Ishikawa (cell line): ENCODE measurements at regions not wholly inside any gene's neighbourhood (a gene's known extent, or its start where the extent isn't known, plus 50 kb on each side); places are given as distances from the start of the nearest gene placed in this dataset.

Experiments
- CEBPB ChIP-seq: IDR thresholded peaks from 2 replicates; pipeline ENCODE4 v1.6.1; 2012
- CREB1 ChIP-seq: IDR thresholded peaks from 2 replicates; pipeline ENCODE4 v1.6.1; 2012; ENCODE audit warnings: low read depth
- EGR1 ChIP-seq: IDR thresholded peaks from 2 replicates; pipeline ENCODE4 v1.6.1; 2012
- EP300 ChIP-seq: IDR thresholded peaks from 2 replicates; pipeline ENCODE4 v1.6.1; 2012; ENCODE audit warnings: borderline replicate concordance
- FOXM1 ChIP-seq: IDR thresholded peaks from 2 replicates; pipeline ENCODE4 v1.6.1; 2012; ENCODE audit warnings: low read depth, borderline replicate concordance
- NFIC ChIP-seq: IDR thresholded peaks from 2 replicates; pipeline ENCODE4 v1.6.1; 2012
- RAD21 ChIP-seq: IDR thresholded peaks from 2 replicates; pipeline ENCODE4 v1.6.1; 2012; ENCODE audit warnings: low read depth
- TAF1 ChIP-seq: IDR thresholded peaks from 2 replicates; pipeline ENCODE4 v1.6.1; 2012; ENCODE audit warnings: low read depth, mild to moderate bottlenecking
- TCF12 ChIP-seq: IDR thresholded peaks from 2 replicates; pipeline ENCODE4 v1.6.1; 2012; ENCODE audit warnings: low read depth
- TEAD4 ChIP-seq: IDR thresholded peaks from 2 replicates; pipeline ENCODE4 v1.6.1; 2012
- YY1 ChIP-seq: IDR thresholded peaks from 2 replicates; pipeline ENCODE4 v1.6.1; 2012; ENCODE audit warnings: low read depth
- ZBTB7A ChIP-seq: IDR thresholded peaks from 2 replicates; pipeline ENCODE4 v1.6.1; 2012; ENCODE audit warnings: low read depth
- TF ChIP-seq, protein P1 (sequence below): IDR thresholded peaks from 2 replicates; pipeline ENCODE4 v1.6.1; 2012; ENCODE audit warnings: low read depth, mild to moderate bottlenecking
- TF ChIP-seq, protein P2 (sequence below): IDR thresholded peaks from 2 replicates; pipeline ENCODE4 v1.6.1; 2012
- TF ChIP-seq, protein P3 (sequence below): IDR thresholded peaks from 2 replicates; pipeline ENCODE4 v1.6.1; 2012

DNA sequence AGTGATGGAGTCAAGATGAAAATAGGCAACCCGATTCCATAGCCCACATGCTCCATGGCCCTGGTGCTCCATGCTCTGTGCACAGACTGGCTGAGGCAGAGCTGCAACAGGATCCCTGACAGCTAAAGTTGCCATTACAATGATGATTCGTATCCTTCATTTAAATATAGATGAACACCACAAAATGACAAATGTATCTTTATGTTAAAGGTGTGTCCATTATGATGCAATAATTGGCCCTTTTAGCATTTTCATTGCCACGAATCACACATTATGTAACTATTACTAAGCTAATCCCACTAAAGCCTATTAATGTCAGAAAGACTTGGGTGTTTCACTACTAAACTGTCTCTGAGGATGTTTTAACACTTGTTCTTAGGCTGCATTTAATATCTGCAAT is 270.2 kb upstream of the THBS1 start:
- TF ChIP-seq TEAD4 (no peak), RAD21 (no peak)

DNA sequence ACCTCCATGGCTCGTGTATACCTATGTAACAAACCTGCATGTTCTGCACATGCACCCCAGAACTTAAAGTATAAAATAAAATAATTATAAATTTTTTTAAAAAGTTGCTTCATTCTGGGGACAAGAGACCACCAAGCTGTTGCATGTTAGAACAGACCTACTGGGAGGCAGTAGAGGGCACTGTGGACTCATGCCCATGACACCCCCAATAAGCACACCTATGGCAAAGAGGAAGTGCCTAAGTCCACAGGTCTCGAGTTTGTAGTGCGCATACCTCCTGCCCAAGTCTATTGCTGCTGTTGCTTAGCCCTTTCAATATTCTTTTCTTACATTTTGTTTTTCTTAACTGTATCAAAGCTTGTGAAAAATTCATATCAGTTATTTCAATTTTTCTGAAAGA is 267.9 kb upstream of the THBS1 start:
- TF ChIP-seq FOXM1 (no peak), RAD21 (peak; percentile 21; the same call in 1 of the 2 replicates)

DNA sequence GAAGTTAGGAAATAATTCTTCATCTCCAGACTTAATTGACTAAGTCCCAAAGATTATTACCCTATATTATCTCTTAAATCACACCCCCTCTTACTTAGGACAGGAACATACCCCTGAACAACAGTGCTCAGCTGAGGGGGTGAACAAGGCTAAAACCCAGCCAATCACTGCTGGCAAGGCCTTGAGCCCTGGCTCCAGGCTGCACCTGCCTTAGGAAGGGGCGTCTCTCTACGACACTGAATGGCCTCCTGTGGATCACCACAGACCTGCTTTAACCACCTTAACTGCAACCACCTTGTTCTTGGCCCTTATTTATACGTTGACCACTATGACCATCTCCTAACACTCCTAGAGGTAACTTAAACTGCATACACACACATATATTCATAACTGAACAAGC is 267.4 kb upstream of the THBS1 start:
- TF ChIP-seq YY1 = no peak
- TF ChIP-seq NFIC = no peak
- TF ChIP-seq, protein P1, sequence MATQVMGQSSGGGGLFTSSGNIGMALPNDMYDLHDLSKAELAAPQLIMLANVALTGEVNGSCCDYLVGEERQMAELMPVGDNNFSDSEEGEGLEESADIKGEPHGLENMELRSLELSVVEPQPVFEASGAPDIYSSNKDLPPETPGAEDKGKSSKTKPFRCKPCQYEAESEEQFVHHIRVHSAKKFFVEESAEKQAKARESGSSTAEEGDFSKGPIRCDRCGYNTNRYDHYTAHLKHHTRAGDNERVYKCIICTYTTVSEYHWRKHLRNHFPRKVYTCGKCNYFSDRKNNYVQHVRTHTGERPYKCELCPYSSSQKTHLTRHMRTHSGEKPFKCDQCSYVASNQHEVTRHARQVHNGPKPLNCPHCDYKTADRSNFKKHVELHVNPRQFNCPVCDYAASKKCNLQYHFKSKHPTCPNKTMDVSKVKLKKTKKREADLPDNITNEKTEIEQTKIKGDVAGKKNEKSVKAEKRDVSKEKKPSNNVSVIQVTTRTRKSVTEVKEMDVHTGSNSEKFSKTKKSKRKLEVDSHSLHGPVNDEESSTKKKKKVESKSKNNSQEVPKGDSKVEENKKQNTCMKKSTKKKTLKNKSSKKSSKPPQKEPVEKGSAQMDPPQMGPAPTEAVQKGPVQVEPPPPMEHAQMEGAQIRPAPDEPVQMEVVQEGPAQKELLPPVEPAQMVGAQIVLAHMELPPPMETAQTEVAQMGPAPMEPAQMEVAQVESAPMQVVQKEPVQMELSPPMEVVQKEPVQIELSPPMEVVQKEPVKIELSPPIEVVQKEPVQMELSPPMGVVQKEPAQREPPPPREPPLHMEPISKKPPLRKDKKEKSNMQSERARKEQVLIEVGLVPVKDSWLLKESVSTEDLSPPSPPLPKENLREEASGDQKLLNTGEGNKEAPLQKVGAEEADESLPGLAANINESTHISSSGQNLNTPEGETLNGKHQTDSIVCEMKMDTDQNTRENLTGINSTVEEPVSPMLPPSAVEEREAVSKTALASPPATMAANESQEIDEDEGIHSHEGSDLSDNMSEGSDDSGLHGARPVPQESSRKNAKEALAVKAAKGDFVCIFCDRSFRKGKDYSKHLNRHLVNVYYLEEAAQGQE = no peak

DNA sequence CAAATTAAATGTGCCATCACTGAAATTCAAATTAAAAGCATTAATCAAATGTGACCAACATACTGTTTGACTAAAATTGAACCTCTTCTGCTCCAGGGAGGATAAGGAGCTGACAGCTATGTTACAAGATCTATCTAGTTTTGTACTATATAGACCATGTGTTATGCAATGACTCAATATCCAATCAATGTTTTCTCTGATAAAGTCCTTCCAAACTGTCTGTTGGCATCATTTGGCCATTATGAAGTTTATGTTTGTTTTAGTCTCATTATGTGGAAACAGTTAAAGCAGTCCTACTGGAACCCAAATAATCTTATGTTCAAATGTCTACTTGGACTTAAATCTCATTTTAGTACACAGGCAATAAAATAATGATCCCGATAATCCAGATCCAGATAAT is 267.0 kb upstream of the THBS1 start:
- TF ChIP-seq FOXM1 = no peak
- TF ChIP-seq RAD21 = no peak
- no peak for TF ChIP-seq TCF12
- TF ChIP-seq ZBTB7A = no peak
- TF ChIP-seq, protein P1 = no peak
- TF ChIP-seq, protein P2, sequence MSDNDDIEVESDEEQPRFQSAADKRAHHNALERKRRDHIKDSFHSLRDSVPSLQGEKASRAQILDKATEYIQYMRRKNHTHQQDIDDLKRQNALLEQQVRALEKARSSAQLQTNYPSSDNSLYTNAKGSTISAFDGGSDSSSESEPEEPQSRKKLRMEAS = no peak
- TF ChIP-seq CREB1 = no peak
- no peak for TF ChIP-seq TAF1
- no peak for TF ChIP-seq YY1
- TF ChIP-seq EP300 = no peak
- TF ChIP-seq EGR1 = no peak
- no peak for TF ChIP-seq NFIC

DNA sequence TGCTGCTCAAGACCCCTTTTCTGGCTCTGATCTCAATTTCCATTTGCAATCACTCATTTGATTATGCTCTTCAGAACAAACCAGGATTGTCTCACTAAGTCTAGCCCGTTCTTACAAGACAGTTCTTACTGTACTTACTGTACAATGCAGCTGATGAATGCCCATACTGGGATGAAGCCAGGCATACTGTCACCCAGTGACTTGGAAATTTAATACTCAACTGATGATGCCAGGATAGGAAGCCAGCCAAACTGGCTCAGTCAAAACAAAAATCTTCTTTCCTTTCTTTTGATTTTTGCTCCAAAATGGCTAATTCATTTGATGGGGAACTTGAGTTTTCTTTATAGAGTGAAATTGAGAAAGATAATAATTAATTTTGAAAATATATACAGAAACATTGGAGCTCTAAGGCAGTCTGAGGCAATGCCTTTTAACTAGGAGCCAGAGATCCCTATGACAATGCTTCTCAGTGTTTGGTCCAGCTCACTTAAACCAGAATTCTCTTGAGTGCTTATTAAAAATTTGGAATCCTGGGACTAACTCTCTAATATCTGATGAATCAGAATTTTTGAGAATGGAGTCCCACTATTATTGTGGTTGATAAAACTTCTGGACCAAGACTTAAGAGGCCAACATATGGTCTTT is 265.6 kb upstream of the THBS1 start:
- TF ChIP-seq, protein P2 = no peak
- TF ChIP-seq CEBPB (no peak), FOXM1 (no peak), NFIC (no peak), ZBTB7A (no peak), TEAD4 (no peak), YY1 (no peak), EGR1 (no peak), RAD21 (no peak), CREB1 (no peak), TCF12 (no peak), EP300 (no peak), TAF1 (no peak)
- TF ChIP-seq, protein P1 = no peak
- TF ChIP-seq, protein P3, sequence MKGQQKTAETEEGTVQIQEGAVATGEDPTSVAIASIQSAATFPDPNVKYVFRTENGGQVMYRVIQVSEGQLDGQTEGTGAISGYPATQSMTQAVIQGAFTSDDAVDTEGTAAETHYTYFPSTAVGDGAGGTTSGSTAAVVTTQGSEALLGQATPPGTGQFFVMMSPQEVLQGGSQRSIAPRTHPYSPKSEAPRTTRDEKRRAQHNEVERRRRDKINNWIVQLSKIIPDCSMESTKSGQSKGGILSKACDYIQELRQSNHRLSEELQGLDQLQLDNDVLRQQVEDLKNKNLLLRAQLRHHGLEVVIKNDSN = no peak

DNA sequence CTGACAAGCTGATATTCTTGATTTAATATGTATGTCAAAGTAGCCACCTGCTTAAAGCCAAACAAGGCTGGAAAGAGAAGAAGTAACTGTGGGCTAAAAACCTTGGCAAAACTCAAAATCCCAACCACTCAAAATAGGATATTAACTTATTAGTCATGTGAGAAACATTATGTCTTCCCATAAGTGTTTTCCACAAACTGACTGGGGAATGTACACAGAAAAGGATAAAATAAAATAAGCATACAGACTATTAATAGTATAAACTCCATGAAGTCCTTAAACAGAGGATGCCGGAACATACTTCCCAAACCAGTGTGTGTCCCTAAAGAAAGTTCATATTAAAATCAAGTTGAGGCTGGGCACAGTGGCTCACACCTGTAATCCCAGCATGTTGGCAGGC is 263.7 kb upstream of the THBS1 start:
- TF ChIP-seq FOXM1 (no peak), TCF12 (no peak), EP300 (no peak), TEAD4 (no peak), YY1 (no peak), CREB1 (no peak), NFIC (no peak), EGR1 (no peak), ZBTB7A (no peak), CEBPB (no peak), TAF1 (no peak), RAD21 (no peak)
- TF ChIP-seq, protein P3 = no peak
- TF ChIP-seq, protein P1 = no peak
- TF ChIP-seq, protein P2 = no peak
